ENCODE measurements at regions not wholly inside any gene's neighbourhood (a gene's known extent, or its start where the extent isn't known, plus 50 kb on each side); places are given as distances from the start of the nearest gene placed in this dataset.
"Not testable (repeated sequence)": the region's sequence is repeated elsewhere in the genome, so short reads cannot be mapped to it uniquely, and the experiment has no call there.

GRCh38 chr5:89320421-89321277, 437.7 kb upstream of the MEF2C start:
- TF ChIP-seq, protein P1, sequence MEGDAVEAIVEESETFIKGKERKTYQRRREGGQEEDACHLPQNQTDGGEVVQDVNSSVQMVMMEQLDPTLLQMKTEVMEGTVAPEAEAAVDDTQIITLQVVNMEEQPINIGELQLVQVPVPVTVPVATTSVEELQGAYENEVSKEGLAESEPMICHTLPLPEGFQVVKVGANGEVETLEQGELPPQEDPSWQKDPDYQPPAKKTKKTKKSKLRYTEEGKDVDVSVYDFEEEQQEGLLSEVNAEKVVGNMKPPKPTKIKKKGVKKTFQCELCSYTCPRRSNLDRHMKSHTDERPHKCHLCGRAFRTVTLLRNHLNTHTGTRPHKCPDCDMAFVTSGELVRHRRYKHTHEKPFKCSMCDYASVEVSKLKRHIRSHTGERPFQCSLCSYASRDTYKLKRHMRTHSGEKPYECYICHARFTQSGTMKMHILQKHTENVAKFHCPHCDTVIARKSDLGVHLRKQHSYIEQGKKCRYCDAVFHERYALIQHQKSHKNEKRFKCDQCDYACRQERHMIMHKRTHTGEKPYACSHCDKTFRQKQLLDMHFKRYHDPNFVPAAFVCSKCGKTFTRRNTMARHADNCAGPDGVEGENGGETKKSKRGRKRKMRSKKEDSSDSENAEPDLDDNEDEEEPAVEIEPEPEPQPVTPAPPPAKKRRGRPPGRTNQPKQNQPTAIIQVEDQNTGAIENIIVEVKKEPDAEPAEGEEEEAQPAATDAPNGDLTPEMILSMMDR (IDR thresholded peaks at IDR 0.05; ENCODE audit: insufficient read depth, low read depth, low read length, missing control alignments) = no peak
- DNase-seq (ENCODE audit: low read depth) = peak; percentile 51
- no peak overlapping the region for H3K4me3 ChIP-seq (ENCODE audit: low read depth, low read length)

DNA sequence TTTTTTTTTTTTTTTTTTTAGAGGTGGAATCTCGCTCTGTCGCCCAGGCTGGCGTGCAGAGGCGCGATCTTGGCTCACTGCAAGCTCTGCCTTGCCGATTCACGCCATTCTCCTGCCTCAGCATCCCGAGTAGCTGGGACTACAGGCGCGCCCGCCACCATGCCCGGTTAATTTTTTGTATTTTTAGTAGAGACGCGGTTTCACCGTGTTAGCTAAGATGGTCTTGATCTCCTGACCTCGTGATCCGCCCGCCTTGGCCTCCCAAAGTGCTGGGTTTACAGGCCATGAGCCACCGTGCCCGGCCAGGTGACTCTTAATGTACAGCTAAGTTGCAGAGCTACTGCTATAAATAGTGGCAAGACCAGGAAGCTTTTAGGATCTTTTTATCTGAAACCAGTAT, 434.9 kb upstream of the MEF2C start:
- not testable (repeated sequence) for H3K4me3 ChIP-seq (ENCODE audit: low read depth, low read length); DNase-seq (ENCODE audit: low read depth)

DNA sequence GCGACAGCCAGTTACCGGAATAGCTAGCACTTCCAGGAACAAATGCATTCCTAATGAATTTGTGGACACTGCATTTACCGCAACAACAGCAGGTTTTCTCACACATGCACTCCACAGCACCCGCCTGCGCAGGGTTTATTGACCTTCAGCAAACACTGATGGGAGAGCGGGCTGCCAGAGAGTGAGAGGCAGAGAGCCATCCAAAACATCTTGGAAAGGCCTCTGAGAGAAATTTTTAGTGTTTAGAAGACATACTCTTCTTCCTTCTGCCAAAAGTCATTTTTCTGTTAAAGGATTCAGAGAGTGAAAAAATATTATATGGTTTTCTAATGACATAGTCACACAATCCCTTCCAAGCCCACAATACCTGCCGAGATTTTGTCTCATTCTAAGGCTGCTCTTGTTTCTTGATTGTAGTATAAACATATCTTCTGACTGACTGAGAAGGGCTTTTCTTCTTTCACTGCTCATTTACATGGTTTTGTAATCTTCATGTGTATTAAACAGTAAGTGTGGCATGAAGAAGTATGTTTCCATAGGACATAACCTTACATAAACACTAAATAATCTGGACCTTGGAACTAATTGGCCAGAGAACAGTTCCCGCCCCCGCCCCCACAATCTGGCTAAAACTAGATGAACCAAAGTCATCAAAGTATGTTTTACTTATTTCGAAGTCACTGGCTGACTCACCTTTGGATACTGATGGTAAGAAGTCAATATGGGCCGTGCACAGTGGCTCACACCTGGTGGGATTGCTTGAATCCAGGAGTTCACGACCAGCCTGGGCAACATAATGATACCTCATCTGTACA, 432.5 kb upstream of the MEF2C start:
- TF ChIP-seq, protein P1 (IDR thresholded peaks at IDR 0.05; ENCODE audit: insufficient read depth, low read depth, low read length, missing control alignments) = no peak
- H3K4me3 ChIP-seq (ENCODE audit: low read depth, low read length) = no peak overlapping the region
- no peak for DNase-seq (ENCODE audit: low read depth)

GRCh38 chr5:89313804-89314588, 431.0 kb upstream of the MEF2C start:
- TF ChIP-seq, protein P1 (IDR thresholded peaks at IDR 0.05; ENCODE audit: insufficient read depth, low read depth, low read length, missing control alignments) = no peak
- DNase-seq (ENCODE audit: low read depth) = peak; percentile 97
- H3K4me3 ChIP-seq (ENCODE audit: low read depth, low read length) = peak overlapping the region; percentile 14

GRCh38 chr5:89313044-89313443, 430.1 kb upstream of the MEF2C start:
- no peak overlapping the region for H3K4me3 ChIP-seq (ENCODE audit: low read depth, low read length)
- TF ChIP-seq, protein P1 (IDR thresholded peaks at IDR 0.05; ENCODE audit: insufficient read depth, low read depth, low read length, missing control alignments) = no peak
- peak; percentile 74 for DNase-seq (ENCODE audit: low read depth)

DNA sequence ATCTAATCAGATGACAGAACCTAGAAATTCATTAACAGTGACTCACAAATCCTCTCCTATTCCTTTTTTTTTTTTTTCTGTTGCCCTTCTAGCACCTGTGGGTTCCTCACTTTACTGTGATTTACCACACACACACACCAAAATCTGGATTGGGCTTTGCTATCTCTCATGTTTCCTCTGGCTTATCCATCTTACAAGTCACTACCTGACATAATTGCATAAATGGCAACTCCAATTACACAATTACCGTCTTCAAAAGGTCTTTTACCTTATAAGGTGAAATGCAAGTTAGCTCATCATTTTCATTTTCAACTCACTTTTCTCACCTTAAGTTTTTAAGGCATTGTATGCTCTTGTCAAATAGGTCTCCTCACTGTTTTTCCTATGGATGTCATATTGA, 426.3 kb upstream of the MEF2C start:
- TF ChIP-seq, protein P1 (IDR thresholded peaks at IDR 0.05; ENCODE audit: insufficient read depth, low read depth, low read length, missing control alignments) = no peak
- peak overlapping the region; percentile 24 for H3K4me3 ChIP-seq (ENCODE audit: low read depth, low read length)
- peak; percentile 63 for DNase-seq (ENCODE audit: low read depth)

Measured in GM12865 (cell line).